ENCODE measurements at regions not wholly inside any gene's neighbourhood (a gene's known extent, or its start where the extent isn't known, plus 50 kb on each side); places are given as distances from the start of the nearest gene placed in this dataset.

DNA sequence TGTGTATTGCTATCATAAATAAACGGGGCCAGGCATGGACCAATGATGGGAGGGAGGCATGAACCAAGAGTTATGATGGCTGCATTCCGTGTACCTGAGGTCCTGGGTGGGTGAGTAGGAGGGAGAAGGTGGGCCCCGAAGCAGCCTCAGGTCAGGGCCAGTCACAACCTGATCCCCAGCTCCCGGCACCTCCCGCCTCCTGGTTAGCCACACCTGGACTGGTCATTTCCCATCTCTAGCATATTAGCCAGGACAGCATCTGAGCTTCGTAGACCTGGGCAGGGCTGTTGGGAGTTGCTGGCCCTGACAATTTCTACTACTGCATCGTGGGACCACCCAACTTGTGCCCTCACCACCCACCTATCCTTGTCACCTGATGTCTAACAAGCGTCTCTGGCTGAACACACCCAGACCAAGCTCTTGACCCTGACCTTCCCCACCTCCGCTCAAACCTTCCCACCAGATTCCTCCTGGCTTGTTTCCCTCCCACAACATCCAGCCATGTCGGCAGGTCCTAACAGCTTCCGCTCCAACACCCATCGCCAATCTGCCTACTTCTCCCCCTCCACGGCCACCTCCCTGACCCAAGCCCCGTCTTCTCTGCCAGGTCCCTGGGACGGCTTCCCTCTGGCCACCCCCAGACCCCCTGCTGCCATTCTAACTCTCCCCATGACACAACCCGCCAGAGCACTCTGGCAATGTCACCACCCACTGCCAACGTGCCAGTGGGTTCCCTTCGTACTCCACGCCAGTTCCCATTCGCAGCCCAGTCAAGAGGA is 133.8 kb upstream of the IQSEC1 start:
- ATAC-seq = no peak
- WGBS (ENCODE audit: insufficient coverage, low coverage, low lambda C conversion rate, missing lambda C conversion rate) = 80% methylated on average over 17 of the region's 20 CpGs
- TF ChIP-seq, protein P1, sequence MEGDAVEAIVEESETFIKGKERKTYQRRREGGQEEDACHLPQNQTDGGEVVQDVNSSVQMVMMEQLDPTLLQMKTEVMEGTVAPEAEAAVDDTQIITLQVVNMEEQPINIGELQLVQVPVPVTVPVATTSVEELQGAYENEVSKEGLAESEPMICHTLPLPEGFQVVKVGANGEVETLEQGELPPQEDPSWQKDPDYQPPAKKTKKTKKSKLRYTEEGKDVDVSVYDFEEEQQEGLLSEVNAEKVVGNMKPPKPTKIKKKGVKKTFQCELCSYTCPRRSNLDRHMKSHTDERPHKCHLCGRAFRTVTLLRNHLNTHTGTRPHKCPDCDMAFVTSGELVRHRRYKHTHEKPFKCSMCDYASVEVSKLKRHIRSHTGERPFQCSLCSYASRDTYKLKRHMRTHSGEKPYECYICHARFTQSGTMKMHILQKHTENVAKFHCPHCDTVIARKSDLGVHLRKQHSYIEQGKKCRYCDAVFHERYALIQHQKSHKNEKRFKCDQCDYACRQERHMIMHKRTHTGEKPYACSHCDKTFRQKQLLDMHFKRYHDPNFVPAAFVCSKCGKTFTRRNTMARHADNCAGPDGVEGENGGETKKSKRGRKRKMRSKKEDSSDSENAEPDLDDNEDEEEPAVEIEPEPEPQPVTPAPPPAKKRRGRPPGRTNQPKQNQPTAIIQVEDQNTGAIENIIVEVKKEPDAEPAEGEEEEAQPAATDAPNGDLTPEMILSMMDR (IDR thresholded peaks at IDR 0.05) = no peak
- TF ChIP-seq POLR2A (IDR thresholded peaks at IDR 0.05) = no peak
- Histone ChIP-seq H3K27ac (no peak overlapping the region), H3K4me1 (peaks cover 0 to 5% (median 0%) of the 10 kb centered on the region in 4 donors), H3K4me3 (no peak overlapping the region), H3K36me3 (no peaks in the 10 kb centered on the region), H3K9me3 (no peaks in the 10 kb centered on the region), H3K27me3 (no peaks in the 10 kb centered on the region)
- intact Hi-C loops (cut with DNase I) = no loop called here
- peak in 2 of 3 donors; percentile 9 to 35 for DNase-seq

DNA sequence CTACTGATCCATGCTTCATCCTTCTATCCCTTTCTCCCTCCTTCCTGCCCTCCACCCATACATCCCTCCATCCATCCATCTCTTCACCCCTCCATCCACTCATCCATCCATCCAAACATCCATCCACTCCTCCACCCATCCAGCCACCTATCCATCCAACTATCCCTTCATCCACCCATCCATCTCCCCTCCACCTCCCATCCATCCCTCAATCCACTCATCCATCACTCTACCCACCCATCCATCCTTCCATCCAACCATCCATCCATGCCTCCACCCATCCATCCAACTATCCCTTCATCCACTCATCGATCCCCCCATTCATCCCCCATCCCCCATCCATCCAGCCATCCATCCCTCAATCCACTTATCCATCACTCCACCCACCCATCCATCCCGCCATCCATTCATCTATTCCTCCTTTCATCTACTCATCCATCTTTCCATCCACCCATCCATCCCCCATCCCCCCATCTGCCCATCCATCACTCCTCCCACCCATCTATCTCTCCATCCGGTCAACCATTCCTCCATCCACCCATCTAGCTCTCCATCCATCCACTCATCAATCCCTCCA is 132.4 kb upstream of the IQSEC1 start:
- WGBS (ENCODE audit: insufficient coverage, low coverage, low lambda C conversion rate, missing lambda C conversion rate) = 84% methylated on average over 3 of the region's 3 CpGs
- intact Hi-C loops (cut with DNase I) = no loop called here
- H3K4me1 ChIP-seq = no peaks in the 10 kb centered on the region
- no peak overlapping the region for H3K4me3 ChIP-seq
- H3K27ac ChIP-seq = no peak overlapping the region
- no peaks in the 10 kb centered on the region for H3K36me3 ChIP-seq
- no peaks in the 10 kb centered on the region for H3K27me3 ChIP-seq
- H3K9me3 ChIP-seq = no peaks in the 10 kb centered on the region
- ATAC-seq (no peak), DNase-seq (no peak)
- no peak for TF ChIP-seq POLR2A (IDR thresholded peaks at IDR 0.05)
- TF ChIP-seq, protein P1 (IDR thresholded peaks at IDR 0.05) = no peak

DNA sequence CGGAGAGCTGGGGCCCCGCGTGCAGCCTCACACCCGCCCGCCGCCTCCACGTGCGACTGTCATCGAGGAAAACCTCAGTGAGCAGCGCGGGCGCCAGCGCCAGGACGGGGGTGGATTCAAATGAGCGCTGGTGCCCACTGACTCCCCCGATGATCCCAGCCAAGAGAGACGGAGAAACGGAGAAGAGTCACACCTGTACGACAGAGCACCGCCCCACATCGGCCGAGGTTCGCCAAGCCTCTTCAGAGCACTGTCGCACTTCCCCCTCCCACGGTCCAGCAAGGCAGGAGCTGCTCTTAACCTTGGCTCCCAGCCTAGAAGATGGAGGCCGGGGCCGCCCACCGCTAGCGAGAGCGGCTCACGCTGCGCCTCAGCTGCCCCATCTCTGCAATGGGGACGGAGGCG is 130.9 kb upstream of the IQSEC1 start:
- H3K9me3 ChIP-seq = no peaks in the 10 kb centered on the region
- no peak overlapping the region for H3K27ac ChIP-seq
- WGBS (ENCODE audit: insufficient coverage, low coverage, low lambda C conversion rate, missing lambda C conversion rate) = 73% methylated on average over 10 of the region's 34 CpGs
- no peak for TF ChIP-seq POLR2A (IDR thresholded peaks at IDR 0.05)
- TF ChIP-seq, protein P1 (IDR thresholded peaks at IDR 0.05) = no peak
- peak in 1 of 3 donors; percentile 46 for DNase-seq
- intact Hi-C loops (cut with DNase I) = no loop called here
- H3K27me3 ChIP-seq = no peaks in the 10 kb centered on the region
- no peak for ATAC-seq
- H3K4me1 ChIP-seq = no peaks in the 10 kb centered on the region
- H3K4me3 ChIP-seq = no peak overlapping the region
- H3K36me3 ChIP-seq = no peaks in the 10 kb centered on the region

DNA sequence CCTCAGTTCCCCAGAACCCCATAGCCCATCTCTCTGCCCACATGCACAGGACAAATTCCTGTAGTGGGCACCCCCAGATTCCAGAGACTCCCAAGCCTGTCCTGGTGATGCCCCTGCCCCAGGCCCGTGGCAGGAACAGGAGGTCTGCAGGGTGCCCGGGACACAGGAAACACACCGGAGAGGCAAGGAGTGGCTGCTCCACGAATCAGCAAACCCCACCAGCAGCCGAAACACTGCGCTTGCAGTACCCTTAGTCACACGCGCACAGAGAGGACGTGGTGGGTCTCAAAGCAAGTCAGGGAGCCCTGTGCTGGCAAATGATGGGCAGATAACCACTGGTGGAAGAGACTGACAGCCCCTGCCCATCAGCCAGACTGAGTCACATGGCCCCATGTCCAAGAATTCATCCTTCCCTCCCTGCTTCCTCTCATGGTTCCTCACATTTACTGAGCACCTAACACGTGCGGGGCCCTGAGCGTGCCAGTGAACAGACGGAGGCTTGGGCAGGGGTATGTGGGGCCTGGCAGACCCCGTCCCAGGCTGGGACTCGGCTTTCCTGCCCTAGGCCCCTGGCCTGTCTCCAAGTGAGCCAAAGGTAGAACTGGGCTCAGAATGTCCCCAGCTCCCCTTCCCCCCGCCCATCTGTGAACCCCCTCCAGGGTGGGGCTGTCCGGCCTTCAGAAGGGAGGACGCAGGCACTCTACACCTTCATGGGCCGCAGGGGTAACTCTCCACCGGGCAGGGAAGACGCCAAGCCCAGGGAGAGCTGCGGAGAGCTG is 130.4 kb upstream of the IQSEC1 start:
- Histone ChIP-seq H3K36me3 (no peaks in the 10 kb centered on the region), H3K27me3 (no peaks in the 10 kb centered on the region), H3K4me3 (no peak overlapping the region), H3K4me1 (no peaks in the 10 kb centered on the region), H3K27ac (no peak overlapping the region), H3K9me3 (no peaks in the 10 kb centered on the region)
- intact Hi-C loops (cut with DNase I) = no loop called here
- 96% methylated on average over 4 of the region's 22 CpGs for WGBS (ENCODE audit: insufficient coverage, low coverage, low lambda C conversion rate, missing lambda C conversion rate)
- no peak for TF ChIP-seq POLR2A (IDR thresholded peaks at IDR 0.05)
- TF ChIP-seq, protein P1 (IDR thresholded peaks at IDR 0.05) = no peak
- DNase-seq (peak in 2 of 3 donors; percentile 9 to 40), ATAC-seq (no peak)

All from right lobe of liver (tissue), 6 donors.